MCF 10A (cell line): ENCODE measurements at regions not wholly inside any gene's neighbourhood (a gene's known extent, or its start where the extent isn't known, plus 50 kb on each side); places are given as distances from the start of the nearest gene placed in this dataset.

Experiments used
- BruUV-seq: library from RNA; stranded (reverse); fragments of 400-500 nt; replicated peaks from 2 replicates; lab custom pipeline; 2021; lab: Mats Ljungman, UMichigan
- CTCF ChIA-PET: fragments of 300-600 bp; sonication (Branson Sonifier 250); formaldehyde crosslinking; extraction: SDS; loops from one replicate; lab custom pipeline; 2021; ENCODE audit warnings: antibody characterized with exemption, inconsistent platforms; lab: Yijun Ruan, JAX
- POLR2A ChIA-PET: fragments of 300-600, 350-650 bp; sonication (Branson Sonifier 250); formaldehyde crosslinking; extraction: SDS; loops from one replicate; lab custom pipeline; 2020; ENCODE audit warnings: antibody characterized with exemption, inconsistent platforms; lab: Yijun Ruan, JAX
- DNase-seq: peaks from one replicate; pipeline ENCODE4 v3.0.0-alpha.2; 2018; ENCODE audit not compliant: unreplicated experiment
- H3K27ac Mint-ChIP-seq: one replicate; pipeline ENCODE4 v1.8.0; 2022; ENCODE audit warnings: mild to moderate bottlenecking, low read depth, mixed read lengths; ENCODE audit not compliant: unreplicated experiment
- H3K27me3 Mint-ChIP-seq: one replicate; pipeline ENCODE4 v1.8.0; 2022; ENCODE audit warnings: mixed read lengths; ENCODE audit not compliant: insufficient read depth, unreplicated experiment
- H3K36me3 Mint-ChIP-seq: one replicate; pipeline ENCODE4 v1.8.0; 2022; ENCODE audit warnings: mild to moderate bottlenecking, moderate library complexity, mixed read lengths; ENCODE audit not compliant: insufficient read depth, unreplicated experiment
- H3K4me1 Mint-ChIP-seq: one replicate; pipeline ENCODE4 v1.8.0; 2022; ENCODE audit warnings: mixed read lengths; ENCODE audit not compliant: insufficient read depth, unreplicated experiment
- H3K4me3 Mint-ChIP-seq: one replicate; pipeline ENCODE4 v1.8.0; 2022; ENCODE audit warnings: mild to moderate bottlenecking, moderate library complexity, mixed read lengths; ENCODE audit not compliant: unreplicated experiment
- H3K9me3 Mint-ChIP-seq: one replicate; pipeline ENCODE4 v1.8.0; 2022; ENCODE audit warnings: mixed read lengths; ENCODE audit not compliant: unreplicated experiment
- CTCF ChIP-seq: fragments of 200-600 bp; IDR thresholded peaks from one replicate; pipeline ENCODE4 v1.8.0; 2022; ENCODE audit warnings: antibody characterized with exemption, mild to moderate bottlenecking; ENCODE audit not compliant: unreplicated experiment
- intact Hi-C: fragments of 100-400 bp; cut with micrococcal nuclease; formaldehyde crosslinking; loops from 2 replicates; pipeline ENCODE4 v1.14.1; 2022

GRCh38 chr2:185473838-185474237 is 264.8 kb upstream of the FSIP2 start:
- no TSS peak for BruUV-seq
- no peaks in the 10 kb centered on the region for H3K9me3 Mint-ChIP-seq
- no peaks in the 10 kb centered on the region for H3K36me3 Mint-ChIP-seq
- H3K4me3 Mint-ChIP-seq = no peak overlapping the region
- intact Hi-C loops = no loop called here
- no peak overlapping the region for H3K27ac Mint-ChIP-seq
- POLR2A ChIA-PET = no interaction called here
- no peaks in the 10 kb centered on the region for H3K4me1 Mint-ChIP-seq
- TF ChIP-seq CTCF = no peak
- CTCF ChIA-PET = no interaction called here
- DNase-seq = no peak
- H3K27me3 Mint-ChIP-seq = no peaks in the 10 kb centered on the region

- intact Hi-C loops = no loop called here
- no peak overlapping the region for H3K4me3 Mint-ChIP-seq
- H3K36me3 Mint-ChIP-seq = no peaks in the 10 kb centered on the region
- no peak overlapping the region for H3K27ac Mint-ChIP-seq
- no TSS peak for BruUV-seq
- ChIA-PET CTCF (interaction anchor here (0.5 kb wide), 1 partner anchor 11 kb away, joined by 4 read pairs; no protein-coding TSS in a partner anchor), POLR2A (no interaction called here)
- no peak for TF ChIP-seq CTCF
- no peak for DNase-seq
- H3K4me1 Mint-ChIP-seq = no peaks in the 10 kb centered on the region
- H3K9me3 Mint-ChIP-seq = no peaks in the 10 kb centered on the region
- no peaks in the 10 kb centered on the region for H3K27me3 Mint-ChIP-seq
Measured at GRCh38 chr2:185475914-185476313, 262.7 kb upstream of the FSIP2 start.

- no peak for DNase-seq
- no peak overlapping the region for H3K4me3 Mint-ChIP-seq
- H3K36me3 Mint-ChIP-seq = no peaks in the 10 kb centered on the region
- ChIA-PET POLR2A (no interaction called here), CTCF (no interaction called here)
- intact Hi-C loops = no loop called here
- TF ChIP-seq CTCF = no peak
- no peaks in the 10 kb centered on the region for H3K9me3 Mint-ChIP-seq
- no TSS peak for BruUV-seq
- no peak overlapping the region for H3K27ac Mint-ChIP-seq
- no peaks in the 10 kb centered on the region for H3K4me1 Mint-ChIP-seq
- no peaks in the 10 kb centered on the region for H3K27me3 Mint-ChIP-seq
Measured at GRCh38 chr2:185477452-185477851, 261.2 kb upstream of the FSIP2 start.

GRCh38 chr2:185484602-185485001 is 254.0 kb upstream of the FSIP2 start:
- POLR2A ChIA-PET = no interaction called here
- no TSS peak for BruUV-seq

More at GRCh38 chr2:185484602-185485001, 254.0 kb upstream of the FSIP2 start:
- Mint-ChIP-seq H3K36me3 (no peaks in the 10 kb centered on the region), H3K9me3 (peaks cover 8% of the 10 kb centered on the region), H3K4me3 (no peak overlapping the region), H3K27ac (no peak overlapping the region), H3K4me1 (no peaks in the 10 kb centered on the region), H3K27me3 (no peaks in the 10 kb centered on the region)
- no peak for TF ChIP-seq CTCF
- CTCF ChIA-PET = interaction anchor here (0.6 kb wide), 1 partner anchor 79 kb away, joined by 5 read pairs; no protein-coding TSS in a partner anchor
- DNase-seq = no peak
- intact Hi-C loops = no loop called here
